ENCODE measurements at regions not wholly inside any gene's neighbourhood (a gene's known extent, or its start where the extent isn't known, plus 50 kb on each side); places are given as distances from the start of the nearest gene placed in this dataset.
"Not testable (repeated sequence)": the region's sequence is repeated elsewhere in the genome, so short reads cannot be mapped to it uniquely, and the experiment has no call there.

- H3K27me3 ChIP-seq (ENCODE audit: control insufficient read depth, insufficient read depth, low read length): no peaks in the 10 kb centered on the region
- intact Hi-C loops (cut with DNase I): no loop called here
Observed at GRCh38 chr6:169085466-169085865, 168.2 kb downstream of the THBS2 start.

GRCh38 chr6:169084557-169084956, 169.1 kb downstream of the THBS2 start:
- H3K9ac ChIP-seq (ENCODE audit: low read length in 3 of 3); H3K9me3 ChIP-seq (ENCODE audit: control insufficient read depth in 2 of 3, insufficient read depth in 1 of 3, low read length in 3 of 3); H3K4me1 ChIP-seq (ENCODE audit: control insufficient read depth in 2 of 3, insufficient read depth in 2 of 3, low read depth in 1 of 3, low read length in 3 of 3); H3K36me3 ChIP-seq (ENCODE audit: control insufficient read depth in 2 of 3, insufficient read depth in 3 of 3, low read length in 3 of 3); DNase-seq; intact Hi-C loops (cut with DNase I); H3K27ac ChIP-seq (ENCODE audit: low read depth in 2 of 2, low read length in 2 of 2); H3K27me3 ChIP-seq (ENCODE audit: control insufficient read depth, insufficient read depth, low read length); FAIRE-seq; H3K4me3 ChIP-seq (ENCODE audit: low read length in 3 of 3): not testable (repeated sequence)

More at GRCh38 chr6:169085466-169085865, 168.2 kb downstream of the THBS2 start:
- peaks cover 0 to 9% (median 0%) of the 10 kb centered on the region in 3 donors for H3K9me3 ChIP-seq (ENCODE audit: control insufficient read depth in 2 of 3, insufficient read depth in 1 of 3, low read length in 3 of 3)
- FAIRE-seq: no peak
- H3K36me3 ChIP-seq (ENCODE audit: control insufficient read depth in 2 of 3, insufficient read depth in 3 of 3, low read length in 3 of 3): no peaks in the 10 kb centered on the region
- H3K27ac ChIP-seq (ENCODE audit: low read depth in 2 of 2, low read length in 2 of 2): no peak overlapping the region
- no peak overlapping the region for H3K4me3 ChIP-seq (ENCODE audit: low read length in 3 of 3)
- H3K4me1 ChIP-seq (ENCODE audit: control insufficient read depth in 2 of 3, insufficient read depth in 2 of 3, low read depth in 1 of 3, low read length in 3 of 3): no peaks in the 10 kb centered on the region
- TF ChIP-seq CTCF (IDR thresholded peaks at IDR 0.05; ENCODE audit: borderline replicate concordance, extremely low read depth, insufficient read depth): no peak
- DNase-seq: no peak
- H3K9ac ChIP-seq (ENCODE audit: low read length in 3 of 3): no peak overlapping the region

- Histone ChIP-seq H3K4me1 (ENCODE audit: control insufficient read depth in 2 of 3, insufficient read depth in 2 of 3, low read depth in 1 of 3, low read length in 3 of 3) (no peaks in the 10 kb centered on the region), H3K9me3 (ENCODE audit: control insufficient read depth in 2 of 3, insufficient read depth in 1 of 3, low read length in 3 of 3) (peaks cover 0 to 1% (median 0%) of the 10 kb centered on the region in 3 donors), H3K36me3 (ENCODE audit: control insufficient read depth in 2 of 3, insufficient read depth in 3 of 3, low read length in 3 of 3) (no peaks in the 10 kb centered on the region), H3K27me3 (ENCODE audit: control insufficient read depth, insufficient read depth, low read length) (no peaks in the 10 kb centered on the region), H3K4me3 (ENCODE audit: low read length in 3 of 3) (no peak overlapping the region), H3K9ac (ENCODE audit: low read length in 3 of 3) (no peak overlapping the region), H3K27ac (ENCODE audit: low read depth in 2 of 2, low read length in 2 of 2) (no peak overlapping the region)
- no peak for TF ChIP-seq CTCF (IDR thresholded peaks at IDR 0.05; ENCODE audit: borderline replicate concordance, extremely low read depth, insufficient read depth)
- no peak for DNase-seq
- FAIRE-seq: no peak
- intact Hi-C loops (cut with DNase I): no loop called here
Observed at GRCh38 chr6:169084067-169084466, 169.6 kb downstream of the THBS2 start.

GRCh38 chr6:169083508-169083874, 170.2 kb downstream of the THBS2 start:
- intact Hi-C loops (cut with DNase I): no loop called here
- Histone ChIP-seq H3K4me1 (ENCODE audit: control insufficient read depth in 2 of 3, insufficient read depth in 2 of 3, low read depth in 1 of 3, low read length in 3 of 3) (no peaks in the 10 kb centered on the region), H3K27me3 (ENCODE audit: control insufficient read depth, insufficient read depth, low read length) (no peaks in the 10 kb centered on the region), H3K27ac (ENCODE audit: low read depth in 2 of 2, low read length in 2 of 2) (no peak overlapping the region), H3K4me3 (ENCODE audit: low read length in 3 of 3) (no peak overlapping the region), H3K9me3 (ENCODE audit: control insufficient read depth in 2 of 3, insufficient read depth in 1 of 3, low read length in 3 of 3) (no peaks in the 10 kb centered on the region), H3K36me3 (ENCODE audit: control insufficient read depth in 2 of 3, insufficient read depth in 3 of 3, low read length in 3 of 3) (no peaks in the 10 kb centered on the region), H3K9ac (ENCODE audit: low read length in 3 of 3) (no peak overlapping the region)
- FAIRE-seq (no peak), DNase-seq (no peak)
- no peak for TF ChIP-seq CTCF (IDR thresholded peaks at IDR 0.05; ENCODE audit: borderline replicate concordance, extremely low read depth, insufficient read depth)
